GM12878 (cell line): ENCODE measurements at regions not wholly inside any gene's neighbourhood (a gene's known extent, or its start where the extent isn't known, plus 50 kb on each side); places are given as distances from the start of the nearest gene placed in this dataset.

Experiments used
- ATAC-seq: fragments of 200-7000 bp; cut with Tn5 transposase; 3 replicates; pipeline ENCODE4 v1.9.1; 2020; ENCODE audit warnings: mild to moderate bottlenecking, moderate library complexity
- BruUV-seq: library from RNA; stranded (reverse); fragments of 400-500 nt; replicated peaks from 2 replicates; lab custom pipeline; 2021; lab: Mats Ljungman, UMichigan
- CTCF ChIA-PET: fragments of 300-600 bp; sonication (Branson Sonifier 250); formaldehyde crosslinking; extraction: SDS; loops from one replicate; lab custom pipeline; 2021; ENCODE audit warnings: inconsistent platforms; lab: Yijun Ruan, JAX
- POLR2A ChIA-PET: fragments of 350-600 bp; formaldehyde crosslinking; extraction: SDS; loops from one replicate; lab custom pipeline; 2021; ENCODE audit warnings: inconsistent platforms; lab: Charles Lee
- RAD21 ChIA-PET: fragments of 300-600 bp; sonication (Branson Sonifier 250); formaldehyde crosslinking; loops from one replicate; lab custom pipeline; 2023; ENCODE audit warnings: antibody characterized with exemption; ENCODE audit not compliant: unreplicated experiment; lab: Charles Lee
- SMC1A ChIA-PET: fragments of 300-600 bp; sonication (Branson Sonifier 250); formaldehyde crosslinking; loops from one replicate; lab custom pipeline; 2023; ENCODE audit not compliant: unreplicated experiment, uncharacterized antibody; lab: Charles Lee
- DNase-seq: peaks from one replicate; pipeline ENCODE4 v3.0.0-alpha.2; 2011; ENCODE audit warnings: low read depth, low spot score
- FAIRE-seq: peaks from 3 replicates; lab custom pipeline; 2011; peaks lifted over from hg19 to GRCh38; lab: Jason Lieb, UNC
- H2AFZ ChIP-seq: 2 replicates; pipeline ENCODE4 v1.6.0; 2011; ENCODE audit warnings: low read depth, low read length, control low read depth; ENCODE audit not compliant: control insufficient read depth
- H3K27ac ChIP-seq: 2 replicates; pipeline ENCODE4 v1.5.1; 2011; ENCODE audit warnings: control low read depth; ENCODE audit not compliant: control insufficient read depth, insufficient read depth
- H3K27me3 ChIP-seq, 2 experiments: replicated peaks in 1 of 2; 2 replicates each; pipeline versions ENCODE4 v1.6.0 to v1.6.1; 2011; ENCODE audit warnings: low read length in 1 of 2; ENCODE audit not compliant: control insufficient read depth in 2 of 2, insufficient read depth in 2 of 2
- H3K36me3 ChIP-seq, 2 experiments: 2 replicates each; pipeline ENCODE4 v1.5.1; 2011; ENCODE audit warnings: low read length in 1 of 2; ENCODE audit not compliant: control insufficient read depth in 2 of 2, insufficient read depth in 2 of 2
- H3K4me1 ChIP-seq: 2 replicates; pipeline ENCODE4 v1.6.1; 2011; ENCODE audit warnings: mild to moderate bottlenecking, low read length, moderate library complexity, mixed read lengths; ENCODE audit not compliant: control insufficient read depth, insufficient read depth
- H3K4me2 ChIP-seq: 2 replicates; pipeline ENCODE4 v1.6.0; 2011; ENCODE audit warnings: control low read depth; ENCODE audit not compliant: control insufficient read depth, insufficient read depth
- H3K4me3 ChIP-seq: fragments of 200-600 bp; sonication (generic); 2 replicates; pipeline ENCODE4 v1.5.1; 2016
- H3K79me2 ChIP-seq: 2 replicates; pipeline ENCODE4 v1.6.0; 2011; ENCODE audit warnings: low read length; ENCODE audit not compliant: control insufficient read depth, insufficient read depth
- H3K9ac ChIP-seq: 2 replicates; pipeline ENCODE4 v1.8.0; 2011; ENCODE audit warnings: low read length, control low read depth, mixed read lengths; ENCODE audit not compliant: control insufficient read depth, insufficient read depth
- H3K9me3 ChIP-seq: replicated peaks from 3 replicates; pipeline ENCODE4 v1.5.1; 2011; ENCODE audit warnings: mild to moderate bottlenecking, low read length; ENCODE audit not compliant: control insufficient read depth, insufficient read depth
- H4K20me1 ChIP-seq: 2 replicates; pipeline ENCODE4 v1.6.0; 2011; ENCODE audit not compliant: control insufficient read depth, insufficient read depth
- CHD4 ChIP-seq: fragments of 200-600 bp; sonication (generic); IDR thresholded peaks from 2 replicates; pipeline ENCODE4 v1.6.1; 2016; ENCODE audit warnings: mild to moderate bottlenecking
- CUX1 ChIP-seq: IDR thresholded peaks from 2 replicates; pipeline ENCODE4 v1.6.1; 2012; ENCODE audit warnings: improper control_type of control experiment, low read depth, low read length; ENCODE audit not compliant: insufficient replicate concordance
- E2F4 ChIP-seq: IDR thresholded peaks from 2 replicates; pipeline ENCODE4 v1.6.1; 2012; ENCODE audit warnings: low read depth, low read length, improper control_type of control experiment
- MEF2B ChIP-seq: fragments of 450-650 bp; IDR thresholded peaks from 2 replicates; pipeline ENCODE4 v1.6.1; 2018; ENCODE audit warnings: mild to moderate bottlenecking, moderate library complexity; ENCODE audit not compliant: partially characterized antibody, poor library complexity, severe bottlenecking
- POLR2AphosphoS5 ChIP-seq: IDR thresholded peaks from 2 replicates; pipeline ENCODE4 v1.6.1; 2011; ENCODE audit warnings: mild to moderate bottlenecking, low read length, inconsistent platforms
- RCOR1 ChIP-seq: conservative IDR thresholded peaks from 2 replicates; pipeline ENCODE4 v1.6.1; 2012; ENCODE audit warnings: low read depth, low read length, improper control_type of control experiment
- SIN3A ChIP-seq: IDR thresholded peaks from 2 replicates; pipeline ENCODE4 v1.6.1; 2012; ENCODE audit warnings: low read depth, low read length, improper control_type of control experiment
- WGBS: methylation state at CpG from one replicate; pipeline ENCODE4 v1.1.6; 2016; ENCODE audit warnings: low lambda C conversion rate; ENCODE audit not compliant: insufficient replicate concordance, insufficient coverage; ENCODE audit errors: missing lambda C conversion rate; 5-methylcytosine and 5-hydroxymethylcytosine counted together
- in situ Hi-C: fragments of 300-500 bp; cut with MboI; formaldehyde crosslinking; loops from 9 replicates; pipeline ENCODE4 v1.14.3; 2018; ENCODE audit warnings: mixed read lengths
- intact Hi-C: fragments of 100-400 bp; cut with micrococcal nuclease; formaldehyde crosslinking; loops from one replicate; pipeline ENCODE4 v1.14.2; 2022; ENCODE audit not compliant: unreplicated experiment
- TF ChIP-seq, protein P1 (sequence below): fragments of 150-350 bp; IDR thresholded peaks from 2 replicates; pipeline ENCODE4 v1.6.1; 2014; ENCODE audit warnings: mild to moderate bottlenecking, low read depth, low read length

DNA sequence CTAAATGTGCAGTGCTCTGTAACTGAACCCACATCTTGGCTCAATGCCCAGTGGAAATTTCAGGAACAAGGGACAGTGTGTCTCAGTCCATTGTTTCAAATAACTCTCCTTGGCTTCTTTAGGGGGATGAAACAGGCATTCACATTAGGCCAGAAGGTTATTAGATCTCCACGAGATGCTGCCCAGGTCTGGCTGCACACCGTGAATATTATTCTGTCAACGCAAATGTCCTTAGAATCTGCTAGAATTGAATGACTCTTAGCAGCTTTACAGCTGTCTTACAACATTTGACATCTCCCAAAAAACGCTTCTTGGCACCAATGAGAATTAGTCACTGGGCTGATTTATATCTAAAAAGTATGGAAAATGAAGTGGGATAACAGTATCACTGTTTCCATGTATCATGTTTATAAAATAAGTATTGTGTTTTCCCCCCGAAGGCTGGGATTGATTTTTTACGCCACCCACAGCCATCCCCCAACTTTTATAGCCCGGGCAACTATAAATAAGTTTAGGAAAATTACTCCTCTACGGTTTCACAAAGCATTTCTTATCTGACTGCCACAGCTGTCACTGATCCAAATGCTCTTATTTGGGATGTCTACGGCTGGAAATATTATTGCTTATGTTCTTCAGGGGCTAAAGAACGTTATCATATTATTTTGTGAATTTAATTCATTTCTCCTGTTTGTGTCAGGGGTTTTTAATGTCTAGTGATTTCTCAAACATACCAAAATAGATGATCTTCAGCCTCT, 559.7 kb upstream of the FAT1 start:
- ChIA-PET POLR2A (no interaction called here), CTCF (no interaction called here), SMC1A (no interaction called here), RAD21 (no interaction called here)
- no TSS peak for BruUV-seq
- Histone ChIP-seq H3K4me1 (no peaks in the 10 kb centered on the region), H4K20me1 (no peaks in the 10 kb centered on the region), H3K4me3 (no peak overlapping the region), H3K27ac (no peak overlapping the region), H3K79me2 (no peaks in the 10 kb centered on the region), H2AFZ (no peak overlapping the region), H3K9ac (no peak overlapping the region), H3K9me3 (no peaks in the 10 kb centered on the region; the same call in 2 of the 3 replicates), H3K36me3 (no peaks in the 10 kb centered on the region)
- no peak for DNase-seq
- WGBS = 2% methylated on average over 10 of the region's 10 CpGs
- in situ Hi-C loops (no loop called here), intact Hi-C loops (no loop called here)
- no peak for FAIRE-seq
- ATAC-seq = no peak
- no peak for TF ChIP-seq E2F4
- TF ChIP-seq SIN3A = no peak
- TF ChIP-seq RCOR1 = no peak
- no peak for TF ChIP-seq POLR2AphosphoS5
- TF ChIP-seq, protein P1, sequence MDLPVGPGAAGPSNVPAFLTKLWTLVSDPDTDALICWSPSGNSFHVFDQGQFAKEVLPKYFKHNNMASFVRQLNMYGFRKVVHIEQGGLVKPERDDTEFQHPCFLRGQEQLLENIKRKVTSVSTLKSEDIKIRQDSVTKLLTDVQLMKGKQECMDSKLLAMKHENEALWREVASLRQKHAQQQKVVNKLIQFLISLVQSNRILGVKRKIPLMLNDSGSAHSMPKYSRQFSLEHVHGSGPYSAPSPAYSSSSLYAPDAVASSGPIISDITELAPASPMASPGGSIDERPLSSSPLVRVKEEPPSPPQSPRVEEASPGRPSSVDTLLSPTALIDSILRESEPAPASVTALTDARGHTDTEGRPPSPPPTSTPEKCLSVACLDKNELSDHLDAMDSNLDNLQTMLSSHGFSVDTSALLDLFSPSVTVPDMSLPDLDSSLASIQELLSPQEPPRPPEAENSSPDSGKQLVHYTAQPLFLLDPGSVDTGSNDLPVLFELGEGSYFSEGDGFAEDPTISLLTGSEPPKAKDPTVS = no peak
- no peak for TF ChIP-seq CUX1
- TF ChIP-seq MEF2B = no peak
- no peak for TF ChIP-seq CHD4
- TF ChIP-seq, all 136 proteins: peak for 0
- Histone ChIP-seq H3K27me3 (no peaks in the 10 kb centered on the region), H3K4me2 (no peak overlapping the region)
